Esophagus muscularis mucosa (tissue), 3 donors: ENCODE measurements at regions not wholly inside any gene's neighbourhood (a gene's known extent, or its start where the extent isn't known, plus 50 kb on each side); places are given as distances from the start of the nearest gene placed in this dataset.

Experiments
- CTCF ChIP-seq, 3 experiments: fragments of 200-600 bp in 2 of 3; fragments of 450-650 bp in 1 of 3; sonication (generic) in 2 of 3; IDR thresholded peaks; one replicate each; pipeline ENCODE4 v1.5.1; 2017 to 2019; ENCODE audit warnings: antibody characterized with exemption in 3 of 3, mild to moderate bottlenecking in 2 of 3, moderate library complexity in 1 of 3
- POLR2A ChIP-seq: fragments of 450-650 bp; IDR thresholded peaks from one replicate; pipeline ENCODE4 v1.6.1; 2017; ENCODE audit warnings: antibody characterized with exemption, moderate library complexity, mild to moderate bottlenecking, low read depth

GRCh38 chr4:158090323-158090722 is 82.5 kb downstream of the GASK1B start:
- TF ChIP-seq CTCF (IDR thresholded peaks at IDR 0.05) (no peak), POLR2A (no peak)
